OCI-LY7 (cell line): ENCODE measurements at regions not wholly inside any gene's neighbourhood (a gene's known extent, or its start where the extent isn't known, plus 50 kb on each side); places are given as distances from the start of the nearest gene placed in this dataset.

Source experiments
- BruUV-seq: library from RNA; stranded (reverse); fragments of 400-500 nt; replicated peaks from 2 replicates; lab custom pipeline; 2021; lab: Mats Ljungman, UMichigan
- CTCF ChIA-PET: fragments of 300-600 bp; sonication (Branson Sonifier 250); formaldehyde crosslinking; loops from one replicate; lab custom pipeline; 2022; ENCODE audit warnings: antibody characterized with exemption; ENCODE audit not compliant: unreplicated experiment; lab: Charles Lee
- POLR2A ChIA-PET: fragments of 300-600 bp; sonication (Branson Sonifier 250); formaldehyde crosslinking; loops from one replicate; lab custom pipeline; 2022; ENCODE audit warnings: antibody characterized with exemption; lab: Charles Lee
- DNase-seq: peaks from one replicate; pipeline ENCODE4 v3.0.0-alpha.2; 2015; ENCODE audit warnings: low spot score
- H2AFZ ChIP-seq: fragments of 200-600 bp; sonication (generic), shearing (Covaris generic); 2 replicates; pipeline ENCODE4 v1.6.1; 2014; ENCODE audit warnings: mild to moderate bottlenecking, antibody characterized with exemption, low read length, moderate library complexity
- H3K27ac ChIP-seq: fragments of 200-600 bp; sonication (generic); 2 replicates; pipeline ENCODE4 v1.5.1; 2014; ENCODE audit warnings: mixed run types, low read depth, mild to moderate bottlenecking, moderate library complexity, low read length, inconsistent platforms; ENCODE audit not compliant: poor library complexity, severe bottlenecking
- H3K36me3 ChIP-seq: fragments of 200-600 bp; sonication (generic); 2 replicates; pipeline ENCODE4 v1.6.1; 2014; ENCODE audit warnings: mild to moderate bottlenecking, antibody characterized with exemption, low read length, moderate library complexity, mixed read lengths; ENCODE audit not compliant: insufficient read depth
- H3K4me1 ChIP-seq: fragments of 200-600 bp; sonication (generic); 2 replicates; pipeline ENCODE4 v1.5.1; 2014; ENCODE audit warnings: mild to moderate bottlenecking, low read length; ENCODE audit not compliant: insufficient read depth, poor library complexity, severe bottlenecking
- H3K4me2 ChIP-seq: fragments of 200-600 bp; sonication (generic); 2 replicates; pipeline ENCODE4 v1.6.1; 2014; ENCODE audit warnings: mild to moderate bottlenecking, low read length
- H3K4me3 ChIP-seq: fragments of 200-600 bp; sonication (generic); 2 replicates; pipeline ENCODE4 v1.5.1; 2014; ENCODE audit warnings: mild to moderate bottlenecking, low read depth, low read length; ENCODE audit not compliant: poor library complexity, severe bottlenecking
- H3K79me2 ChIP-seq: fragments of 200-600 bp; sonication (generic); 2 replicates; pipeline ENCODE4 v1.6.1; 2016; ENCODE audit warnings: low read depth, mild to moderate bottlenecking, low read length, moderate library complexity, mixed read lengths; ENCODE audit not compliant: insufficient read depth
- H3K9me2 ChIP-seq: fragments of 200-600 bp; sonication (generic); 2 replicates; pipeline ENCODE4 v1.6.1; 2016; ENCODE audit warnings: mild to moderate bottlenecking, low read length, mixed read lengths; ENCODE audit not compliant: insufficient read depth
- H3K9me3 ChIP-seq: fragments of 200-600 bp; sonication (generic); 2 replicates; pipeline ENCODE4 v1.6.1; 2014; ENCODE audit warnings: mild to moderate bottlenecking, mixed run types, low read length, mixed read lengths
- H4K20me1 ChIP-seq: fragments of 200-600 bp; sonication (generic); 2 replicates; pipeline ENCODE4 v1.6.1; 2014; ENCODE audit warnings: mild to moderate bottlenecking, antibody characterized with exemption, low read length, moderate library complexity, mixed read lengths; ENCODE audit not compliant: insufficient read depth
- EZH2phosphoT487 ChIP-seq: fragments of 200-600 bp; sonication (generic); IDR thresholded peaks from 2 replicates; pipeline ENCODE4 v1.6.1; 2018; ENCODE audit warnings: low read depth, borderline replicate concordance, mild to moderate bottlenecking, mixed run types, antibody characterized with exemption, low read length, moderate library complexity, mixed read lengths
- intact Hi-C: fragments of 100-400 bp; cut with micrococcal nuclease; formaldehyde crosslinking; loops from one replicate; pipeline ENCODE4 v1.10.0; 2022; ENCODE audit not compliant: unreplicated experiment
- TF ChIP-seq, protein P1 (sequence below): fragments of 200-600 bp; sonication (generic); conservative IDR thresholded peaks from 2 replicates; pipeline ENCODE4 v1.5.1; 2014; ENCODE audit warnings: mild to moderate bottlenecking, antibody characterized with exemption, low read length, moderate library complexity, mixed read lengths

DNA sequence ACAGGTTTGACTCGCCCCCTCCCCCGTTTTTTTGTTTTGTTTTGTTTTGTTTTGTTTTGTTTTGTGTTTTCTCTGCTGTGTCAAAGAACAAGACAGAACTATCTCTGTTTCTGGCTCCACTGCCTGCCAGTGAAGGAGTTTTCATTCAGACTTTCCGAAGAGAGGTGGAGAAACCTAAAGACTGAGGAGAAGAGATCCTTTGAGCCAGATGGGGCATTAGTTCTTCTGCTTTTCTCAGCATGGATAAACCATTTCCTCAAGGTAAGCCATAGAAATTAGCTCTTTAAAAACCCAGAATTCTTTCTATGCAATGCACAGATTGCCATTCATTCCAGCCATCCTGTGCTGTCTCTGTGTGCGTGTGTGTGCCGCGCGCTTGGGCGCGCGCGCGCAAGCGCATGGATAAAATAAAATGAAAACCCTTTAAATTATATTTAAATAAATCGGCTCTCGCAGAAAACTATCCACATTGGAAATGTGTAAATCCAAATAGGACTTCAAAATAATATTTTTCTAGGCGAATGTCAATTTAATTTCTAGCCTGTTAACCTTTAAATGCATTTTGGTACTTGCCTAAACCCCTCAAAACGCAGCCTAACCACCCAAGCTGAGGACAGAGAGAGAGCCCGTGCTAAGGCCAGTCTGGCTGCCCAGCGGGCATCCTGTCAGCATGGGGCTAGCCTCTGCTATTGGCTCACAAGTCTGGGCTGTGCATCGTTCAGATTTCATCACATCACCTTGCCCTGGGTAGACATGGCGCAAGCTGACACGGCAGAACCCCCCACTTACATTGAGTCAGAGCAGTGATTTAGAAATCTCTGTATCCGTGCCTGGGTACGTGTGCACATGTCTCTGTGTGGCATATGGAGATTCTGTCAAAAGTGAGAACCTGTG lies 113.0 kb upstream of the VAMP7 start:
- intact Hi-C loops: no loop called here
- no peaks in the 10 kb centered on the region for H4K20me1 ChIP-seq

DNA sequence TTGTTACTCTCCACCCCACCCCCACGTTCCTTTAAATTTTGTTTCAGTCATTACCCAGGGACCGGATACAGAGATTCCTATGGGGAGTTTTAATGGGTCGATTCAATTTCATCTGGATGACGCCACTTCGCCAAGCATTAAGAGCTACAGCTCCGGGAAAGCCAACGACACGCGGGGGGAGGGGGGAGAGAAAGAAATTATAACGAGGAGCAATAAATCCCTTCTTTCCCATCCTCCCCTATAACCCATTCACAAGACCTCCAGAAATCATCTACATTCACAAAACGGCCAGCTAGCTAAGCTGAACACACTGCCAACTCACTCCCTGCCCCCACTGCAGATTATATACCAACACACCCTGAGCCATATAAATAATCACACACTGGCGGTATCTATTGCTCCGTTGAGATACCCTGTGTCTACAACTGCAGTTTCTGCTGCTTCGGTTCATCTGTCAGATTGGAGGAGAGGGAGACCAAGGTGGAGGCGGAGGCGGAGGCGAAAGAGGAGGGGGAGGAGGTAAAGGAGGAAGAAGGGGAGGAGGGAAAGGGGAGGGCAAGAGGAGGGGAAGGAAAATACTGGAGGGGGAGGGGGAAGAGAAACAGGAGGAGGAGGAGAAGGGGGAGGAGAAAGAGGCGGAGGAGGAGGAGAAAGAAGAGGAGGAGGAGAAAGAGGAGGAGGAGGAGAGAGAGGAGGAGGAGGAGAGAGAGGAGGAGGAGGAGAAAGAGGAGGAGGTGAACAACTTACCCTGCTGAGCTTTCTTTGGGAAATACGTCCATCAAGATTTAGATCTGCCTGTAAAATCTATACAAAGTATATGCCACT lies 113.9 kb upstream of the VAMP7 start:
- BruUV-seq: no TSS peak
- peak overlapping the region; percentile 12; the same call in 1 of the 2 replicates for H3K4me2 ChIP-seq

More for the DNA sequence above, 113.0 kb upstream of the VAMP7 start:
- Histone ChIP-seq H3K4me3 (no peak overlapping the region), H3K4me1 (no peaks in the 10 kb centered on the region), H2AFZ (no peak overlapping the region), H3K9me2 (no peaks in the 10 kb centered on the region), H3K9me3 (no peaks in the 10 kb centered on the region), H3K36me3 (no peaks in the 10 kb centered on the region), H3K79me2 (no peaks in the 10 kb centered on the region), H3K4me2 (no peak overlapping the region), H3K27ac (no peak overlapping the region)
- ChIA-PET CTCF (no interaction called here), POLR2A (no interaction called here)
- no peak for DNase-seq
- TF ChIP-seq EZH2phosphoT487: no peak
- TF ChIP-seq, protein P1, sequence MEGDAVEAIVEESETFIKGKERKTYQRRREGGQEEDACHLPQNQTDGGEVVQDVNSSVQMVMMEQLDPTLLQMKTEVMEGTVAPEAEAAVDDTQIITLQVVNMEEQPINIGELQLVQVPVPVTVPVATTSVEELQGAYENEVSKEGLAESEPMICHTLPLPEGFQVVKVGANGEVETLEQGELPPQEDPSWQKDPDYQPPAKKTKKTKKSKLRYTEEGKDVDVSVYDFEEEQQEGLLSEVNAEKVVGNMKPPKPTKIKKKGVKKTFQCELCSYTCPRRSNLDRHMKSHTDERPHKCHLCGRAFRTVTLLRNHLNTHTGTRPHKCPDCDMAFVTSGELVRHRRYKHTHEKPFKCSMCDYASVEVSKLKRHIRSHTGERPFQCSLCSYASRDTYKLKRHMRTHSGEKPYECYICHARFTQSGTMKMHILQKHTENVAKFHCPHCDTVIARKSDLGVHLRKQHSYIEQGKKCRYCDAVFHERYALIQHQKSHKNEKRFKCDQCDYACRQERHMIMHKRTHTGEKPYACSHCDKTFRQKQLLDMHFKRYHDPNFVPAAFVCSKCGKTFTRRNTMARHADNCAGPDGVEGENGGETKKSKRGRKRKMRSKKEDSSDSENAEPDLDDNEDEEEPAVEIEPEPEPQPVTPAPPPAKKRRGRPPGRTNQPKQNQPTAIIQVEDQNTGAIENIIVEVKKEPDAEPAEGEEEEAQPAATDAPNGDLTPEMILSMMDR: no peak
- no TSS peak for BruUV-seq

More for the DNA sequence above, 113.9 kb upstream of the VAMP7 start:
- Histone ChIP-seq H3K4me3 (no peak overlapping the region), H2AFZ (no peak overlapping the region), H3K36me3 (no peaks in the 10 kb centered on the region), H3K9me3 (no peaks in the 10 kb centered on the region), H3K79me2 (no peaks in the 10 kb centered on the region), H4K20me1 (no peaks in the 10 kb centered on the region), H3K27ac (no peak overlapping the region), H3K4me1 (no peaks in the 10 kb centered on the region), H3K9me2 (no peaks in the 10 kb centered on the region)
- intact Hi-C loops: no loop called here
- TF ChIP-seq, protein P1: no peak
- no peak for TF ChIP-seq EZH2phosphoT487
- ChIA-PET POLR2A (no interaction called here), CTCF (no interaction called here)
- no peak for DNase-seq
